ENCODE measurements at regions not wholly inside any gene's neighbourhood (a gene's known extent, or its start where the extent isn't known, plus 50 kb on each side); places are given as distances from the start of the nearest gene placed in this dataset.

GRCh38 chr11:70729949-70730348, 331.6 kb downstream of the CTTN start (continued):
- TF ChIP-seq CTCF (IDR thresholded peaks at IDR 0.05; ENCODE audit: low read depth, low read length, missing input control) (no peak), FOXA2 (IDR thresholded peaks at IDR 0.05) (no peak)

GRCh38 chr11:70730411-70730810, 332.1 kb downstream of the CTTN start:
- Histone ChIP-seq H3K9ac (ENCODE audit: low read depth in 1 of 2, low read length in 2 of 2) (no peak overlapping the region), H3K36me3 (ENCODE audit: control insufficient read depth in 4 of 4, insufficient read depth in 3 of 4, low read depth in 1 of 4, low read length in 3 of 4) (no peaks in the 10 kb centered on the region), H3K4me3 (ENCODE audit: low read depth in 1 of 3, low read length in 3 of 3) (no peak overlapping the region), H3K9me3 (ENCODE audit: control insufficient read depth in 4 of 4, low read length in 3 of 4) (no peaks in the 10 kb centered on the region), H3K27ac (ENCODE audit: low read depth in 1 of 2, low read length in 2 of 2) (no peak overlapping the region), H3K27me3 (ENCODE audit: control insufficient read depth in 4 of 4, insufficient read depth in 4 of 4, low read length in 3 of 4) (no peaks in the 10 kb centered on the region), H3K4me1 (ENCODE audit: control insufficient read depth in 4 of 4, insufficient read depth in 4 of 4, low read length in 3 of 4) (no peaks in the 10 kb centered on the region)
- 98% methylated on average over 6 of the region's 6 CpGs for WGBS
- no peak for DNase-seq (ENCODE audit: low spot score)
- TF ChIP-seq TAF1 (conservative IDR thresholded peaks at IDR 0.05) (no peak), RAD21 (IDR thresholded peaks at IDR 0.05) (no peak), ZBTB33 (IDR thresholded peaks at IDR 0.05) (no peak), EGR1 (IDR thresholded peaks at IDR 0.05; ENCODE audit: low read depth in 2 of 2) (no peak), JUND (IDR thresholded peaks at IDR 0.05) (no peak), ATF3 (IDR thresholded peaks at IDR 0.05) (no peak), FOXA1 (IDR thresholded peaks at IDR 0.05) (no peak), HNF4G (IDR thresholded peaks at IDR 0.05) (no peak), MAX (IDR thresholded peaks at IDR 0.05) (no peak)
- TF ChIP-seq, protein P1, sequence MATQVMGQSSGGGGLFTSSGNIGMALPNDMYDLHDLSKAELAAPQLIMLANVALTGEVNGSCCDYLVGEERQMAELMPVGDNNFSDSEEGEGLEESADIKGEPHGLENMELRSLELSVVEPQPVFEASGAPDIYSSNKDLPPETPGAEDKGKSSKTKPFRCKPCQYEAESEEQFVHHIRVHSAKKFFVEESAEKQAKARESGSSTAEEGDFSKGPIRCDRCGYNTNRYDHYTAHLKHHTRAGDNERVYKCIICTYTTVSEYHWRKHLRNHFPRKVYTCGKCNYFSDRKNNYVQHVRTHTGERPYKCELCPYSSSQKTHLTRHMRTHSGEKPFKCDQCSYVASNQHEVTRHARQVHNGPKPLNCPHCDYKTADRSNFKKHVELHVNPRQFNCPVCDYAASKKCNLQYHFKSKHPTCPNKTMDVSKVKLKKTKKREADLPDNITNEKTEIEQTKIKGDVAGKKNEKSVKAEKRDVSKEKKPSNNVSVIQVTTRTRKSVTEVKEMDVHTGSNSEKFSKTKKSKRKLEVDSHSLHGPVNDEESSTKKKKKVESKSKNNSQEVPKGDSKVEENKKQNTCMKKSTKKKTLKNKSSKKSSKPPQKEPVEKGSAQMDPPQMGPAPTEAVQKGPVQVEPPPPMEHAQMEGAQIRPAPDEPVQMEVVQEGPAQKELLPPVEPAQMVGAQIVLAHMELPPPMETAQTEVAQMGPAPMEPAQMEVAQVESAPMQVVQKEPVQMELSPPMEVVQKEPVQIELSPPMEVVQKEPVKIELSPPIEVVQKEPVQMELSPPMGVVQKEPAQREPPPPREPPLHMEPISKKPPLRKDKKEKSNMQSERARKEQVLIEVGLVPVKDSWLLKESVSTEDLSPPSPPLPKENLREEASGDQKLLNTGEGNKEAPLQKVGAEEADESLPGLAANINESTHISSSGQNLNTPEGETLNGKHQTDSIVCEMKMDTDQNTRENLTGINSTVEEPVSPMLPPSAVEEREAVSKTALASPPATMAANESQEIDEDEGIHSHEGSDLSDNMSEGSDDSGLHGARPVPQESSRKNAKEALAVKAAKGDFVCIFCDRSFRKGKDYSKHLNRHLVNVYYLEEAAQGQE (IDR thresholded peaks at IDR 0.05), result no peak

DNA sequence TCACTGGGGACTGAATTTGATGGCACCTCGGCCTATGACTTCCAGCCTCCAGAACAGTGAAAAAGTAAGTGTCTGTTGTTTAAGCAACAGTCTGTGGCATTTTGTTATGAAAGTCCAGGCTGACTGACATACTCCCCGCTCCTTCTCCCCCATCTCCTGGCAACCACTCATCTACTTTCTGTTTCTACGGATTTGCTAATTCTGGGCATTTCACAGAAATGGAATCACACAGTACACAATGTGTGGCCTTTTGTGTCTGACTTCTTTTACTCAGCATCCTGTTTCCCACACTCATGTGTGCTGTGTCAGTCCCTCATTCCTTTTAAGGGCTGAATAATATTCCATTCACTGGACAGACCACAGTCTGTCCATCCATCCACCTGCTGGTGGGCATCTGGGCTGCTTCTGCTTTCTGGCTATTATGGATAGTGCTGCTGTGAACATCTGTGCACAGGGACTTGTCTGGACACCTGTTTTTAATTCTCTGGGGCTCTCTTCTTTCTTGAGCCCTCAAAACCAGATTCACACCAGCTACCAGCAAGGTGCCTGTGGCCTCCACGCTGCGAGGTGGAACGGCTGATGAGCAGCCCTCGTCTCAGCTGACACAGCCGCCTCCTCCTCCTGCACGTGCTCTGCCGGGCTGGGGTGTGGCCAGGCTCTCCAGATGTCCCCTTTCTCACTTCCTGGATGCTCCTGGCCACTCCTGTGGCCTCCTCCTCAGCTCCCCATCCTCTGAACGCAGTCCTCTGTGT, 333.1 kb downstream of the CTTN start:
- H3K9ac ChIP-seq (ENCODE audit: low read depth in 1 of 2, low read length in 2 of 2), result no peak overlapping the region
- H3K36me3 ChIP-seq (ENCODE audit: control insufficient read depth in 4 of 4, insufficient read depth in 3 of 4, low read depth in 1 of 4, low read length in 3 of 4), result no peaks in the 10 kb centered on the region
- no peaks in the 10 kb centered on the region for H3K4me1 ChIP-seq (ENCODE audit: control insufficient read depth in 4 of 4, insufficient read depth in 4 of 4, low read length in 3 of 4)
- WGBS, result 93% methylated on average over 11 of the region's 11 CpGs
- TF ChIP-seq TAF1 (conservative IDR thresholded peaks at IDR 0.05) (no peak), MAX (IDR thresholded peaks at IDR 0.05) (no peak), CTCF (IDR thresholded peaks at IDR 0.05; ENCODE audit: low read depth, low read length, missing input control) (no peak), ZBTB33 (IDR thresholded peaks at IDR 0.05) (no peak), GABPA (IDR thresholded peaks at IDR 0.05 in 1 of 2, conservative IDR thresholded peaks at IDR 0.05 in 1 of 2) (no peak), HNF4G (IDR thresholded peaks at IDR 0.05) (no peak), RXRA (IDR thresholded peaks at IDR 0.05) (no peak), SP1 (IDR thresholded peaks at IDR 0.05) (no peak), RAD21 (IDR thresholded peaks at IDR 0.05) (no peak), EGR1 (IDR thresholded peaks at IDR 0.05; ENCODE audit: low read depth in 2 of 2) (no peak), FOXA1 (IDR thresholded peaks at IDR 0.05) (no peak), YY1 (IDR thresholded peaks at IDR 0.05) (no peak)
- H3K27me3 ChIP-seq (ENCODE audit: control insufficient read depth in 4 of 4, insufficient read depth in 4 of 4, low read length in 3 of 4), result no peaks in the 10 kb centered on the region
- no peak overlapping the region for H3K27ac ChIP-seq (ENCODE audit: low read depth in 1 of 2, low read length in 2 of 2)
- no peak overlapping the region for H3K4me3 ChIP-seq (ENCODE audit: low read depth in 1 of 3, low read length in 3 of 3)
- DNase-seq (ENCODE audit: low spot score), result no peak
- H3K9me3 ChIP-seq (ENCODE audit: control insufficient read depth in 4 of 4, low read length in 3 of 4), result no peaks in the 10 kb centered on the region

Data from liver (tissue), 8 donors.